HepG2 (cell line): ENCODE measurements at regions not wholly inside any gene's neighbourhood (a gene's known extent, or its start where the extent isn't known, plus 50 kb on each side); places are given as distances from the start of the nearest gene placed in this dataset.

Experiments
- ATAC-seq: fragments of 200-7000 bp; cut with Tn5 transposase; 3 replicates; pipeline ENCODE4 v1.9.1; 2020; ENCODE audit warnings: mild to moderate bottlenecking, moderate library complexity
- BruUV-seq: library from RNA; stranded (reverse); fragments of 400-500 nt; replicated peaks from 2 replicates; lab custom pipeline; 2021; lab: Mats Ljungman, UMichigan
- CTCF ChIA-PET: fragments of 300-600 bp; formaldehyde crosslinking; extraction: SDS; loops from one replicate; lab custom pipeline; 2021; ENCODE audit warnings: low total read pairs, inconsistent platforms, low intra/inter-chr PET ratio; lab: Yijun Ruan, JAX
- POLR2A ChIA-PET: fragments of 350-600 bp; sonication (Branson Sonifier 250); formaldehyde crosslinking; loops from one replicate; lab custom pipeline; 2020; ENCODE audit warnings: antibody characterized with exemption, inconsistent platforms; lab: Yijun Ruan, JAX
- DNase-seq: peaks from one replicate; pipeline ENCODE4 v3.0.0-alpha.2; 2015; ENCODE audit warnings: low spot score
- FAIRE-seq: peaks from 3 replicates; lab custom pipeline; 2011; peaks lifted over from hg19 to GRCh38; lab: Jason Lieb, UNC
- H2AFZ ChIP-seq: one replicate; pipeline ENCODE4 v1.6.1; 2011; ENCODE audit warnings: low read length, inconsistent platforms
- H3K27ac ChIP-seq: fragments of 300-600 bp; 3 replicates; pipeline ENCODE4 v1.8.0; 2011; ENCODE audit warnings: mixed run types, mild to moderate bottlenecking, mixed read lengths, low read length, inconsistent platforms; ENCODE audit not compliant: insufficient read depth; ENCODE audit errors: extremely low read length
- H3K27me3 ChIP-seq, 2 experiments: fragments of 200-600 bp in 1 of 2; 2 replicates in 1 of 2; 3 replicates in 1 of 2; pipeline versions ENCODE4 v1.6.0 to v1.8.0; 2011; ENCODE audit warnings: low read length in 2 of 2, mild to moderate bottlenecking in 2 of 2, moderate library complexity in 2 of 2, inconsistent platforms in 1 of 2; ENCODE audit not compliant: insufficient read depth in 2 of 2, control insufficient read depth in 1 of 2
- H3K36me3 ChIP-seq, 2 experiments: fragments of 200-600 bp in 1 of 2; replicated peaks in 1 of 2; 2 replicates in 1 of 2; 3 replicates in 1 of 2; pipeline versions ENCODE4 v1.5.1 to v1.8.0; 2011; ENCODE audit warnings: low read length in 2 of 2, inconsistent platforms in 1 of 2; ENCODE audit not compliant: insufficient read depth in 2 of 2, control insufficient read depth in 1 of 2
- H3K4me1 ChIP-seq: 2 replicates; pipeline ENCODE4 v1.5.1; 2012; ENCODE audit warnings: low read length, inconsistent platforms; ENCODE audit not compliant: insufficient read depth
- H3K4me2 ChIP-seq: 2 replicates; pipeline ENCODE4 v1.6.0; 2011; ENCODE audit warnings: low read depth, low read length, inconsistent platforms
- H3K4me3 ChIP-seq, 3 experiments: fragments of 200-600 bp in 1 of 3; sonication (generic), shearing (Covaris generic) in 1 of 3; replicated peaks in 1 of 3; 2 replicates each; pipeline ENCODE4 v1.5.1; 2011 to 2016; ENCODE audit warnings: low read length in 3 of 3, inconsistent platforms in 2 of 3, low read depth in 2 of 3, mild to moderate bottlenecking in 2 of 3, control low read depth in 1 of 3, mixed read lengths in 1 of 3; ENCODE audit not compliant: insufficient read depth in 1 of 3
- H3K79me2 ChIP-seq: one replicate; pipeline ENCODE4 v1.6.1; 2011; ENCODE audit warnings: low read length, inconsistent platforms; ENCODE audit not compliant: insufficient read depth
- H3K9ac ChIP-seq: 2 replicates; pipeline ENCODE4 v1.6.0; 2011; ENCODE audit warnings: mild to moderate bottlenecking, low read depth, low read length, inconsistent platforms; ENCODE audit not compliant: insufficient read depth
- H3K9me3 ChIP-seq: 2 replicates; pipeline ENCODE4 v1.5.1; 2012; ENCODE audit warnings: mild to moderate bottlenecking, low read length
- H4K20me1 ChIP-seq: 2 replicates; pipeline ENCODE4 v1.6.0; 2011; ENCODE audit warnings: inconsistent platforms, mild to moderate bottlenecking, low read length, moderate library complexity; ENCODE audit not compliant: insufficient read depth
- ARNT ChIP-seq: fragments of 450-650 bp; IDR thresholded peaks from 2 replicates; pipeline ENCODE4 v1.6.1; 2017
- E2F2 ChIP-seq: sonication (generic); formaldehyde crosslinking; IDR thresholded peaks from 2 replicates; pipeline ENCODE4 v1.4.0; 2020; ENCODE audit warnings: missing genetic modification reagents, borderline replicate concordance
- FOXA1 ChIP-seq, 2 experiments: fragments of 450-650 bp in 1 of 2; sonication (generic) in 1 of 2; formaldehyde crosslinking in 1 of 2; IDR thresholded peaks; 2 replicates each; pipeline versions ENCODE4 v1.4.0 to v1.6.1; 2016 to 2020; ENCODE audit warnings: missing genetic modification reagents in 1 of 2
- FUBP1 ChIP-seq: sonication (generic); formaldehyde crosslinking; IDR thresholded peaks from 2 replicates; pipeline ENCODE4 v1.5.1; 2020; ENCODE audit warnings: missing genetic modification reagents, mild to moderate bottlenecking, borderline replicate concordance
- HNRNPH1 ChIP-seq: fragments of 200-400 bp; formaldehyde crosslinking; optimal IDR thresholded peaks from 2 replicates; pipeline ENCODE3; 2017; ENCODE audit warnings: mild to moderate bottlenecking, low read depth, low read length
- KAT7 ChIP-seq: IDR thresholded peaks from 2 replicates; pipeline ENCODE4 v1.6.1; 2018; ENCODE audit warnings: borderline replicate concordance, missing compliant biosample characterization
- KDM2A ChIP-seq: sonication (generic); formaldehyde crosslinking; IDR thresholded peaks from 2 replicates; pipeline ENCODE4 v1.4.0; 2020; ENCODE audit warnings: low read depth, missing genetic modification reagents, borderline replicate concordance
- MAFF ChIP-seq: IDR thresholded peaks from 2 replicates; pipeline ENCODE4 v1.6.1; 2011; ENCODE audit warnings: low read depth, low read length, improper control_type of control experiment
- PTBP1 ChIP-seq: fragments of 200-400 bp; formaldehyde crosslinking; IDR thresholded peaks from 2 replicates; pipeline ENCODE4 v1.6.1; 2018; ENCODE audit warnings: low read length, low read depth; ENCODE audit not compliant: poor library complexity, severe bottlenecking
- REL ChIP-seq: sonication (generic); formaldehyde crosslinking; conservative IDR thresholded peaks from 2 replicates; pipeline ENCODE4 v1.8.0; 2022; ENCODE audit warnings: mild to moderate bottlenecking, missing genetic modification reagents, moderate library complexity
- SMAD1 ChIP-seq: sonication (generic); formaldehyde crosslinking; IDR thresholded peaks from 2 replicates; pipeline ENCODE4 v1.4.0; 2020; ENCODE audit warnings: missing genetic modification reagents, low read depth, mild to moderate bottlenecking, borderline replicate concordance
- ZNF138 ChIP-seq: sonication (generic); formaldehyde crosslinking; IDR thresholded peaks from 2 replicates; pipeline ENCODE4 v1.5.0; 2020; ENCODE audit warnings: mild to moderate bottlenecking, low read depth, missing genetic modification reagents
- ZNF143 ChIP-seq: sonication (generic); formaldehyde crosslinking; IDR thresholded peaks from 2 replicates; pipeline ENCODE4 v1.4.0; 2020; ENCODE audit warnings: missing genetic modification reagents
- ZNF329 ChIP-seq: sonication (generic); formaldehyde crosslinking; IDR thresholded peaks from 2 replicates; pipeline ENCODE4 v1.9.0; 2021; ENCODE audit warnings: low read depth, mild to moderate bottlenecking, missing genetic modification reagents
- ZNF333 ChIP-seq: sonication (generic); formaldehyde crosslinking; IDR thresholded peaks from 2 replicates; pipeline ENCODE4 v1.4.0; 2020; ENCODE audit warnings: mild to moderate bottlenecking, missing genetic modification reagents, borderline replicate concordance
- ZNF431 ChIP-seq: sonication (generic); formaldehyde crosslinking; IDR thresholded peaks from 2 replicates; pipeline ENCODE4 v1.9.0; 2022; ENCODE audit warnings: missing genetic modification reagents, low read depth, mild to moderate bottlenecking, borderline replicate concordance
- ZNF513 ChIP-seq: sonication (generic); formaldehyde crosslinking; conservative IDR thresholded peaks from 2 replicates; pipeline ENCODE4 v1.5.0; 2020; ENCODE audit warnings: missing genetic modification reagents
- ZNF766 ChIP-seq: sonication (generic); formaldehyde crosslinking; IDR thresholded peaks from 2 replicates; pipeline ENCODE4 v1.5.0; 2020; ENCODE audit warnings: missing genetic modification reagents, borderline replicate concordance
- ZSCAN5A ChIP-seq: sonication (generic); formaldehyde crosslinking; IDR thresholded peaks from 2 replicates; pipeline ENCODE4 v1.8.0; 2022; ENCODE audit warnings: mild to moderate bottlenecking, missing genetic modification reagents, borderline replicate concordance
- WGBS: methylation state at CpG from one replicate; pipeline ENCODE4 v1.1.6; 2017; ENCODE audit warnings: low lambda C conversion rate; 5-methylcytosine and 5-hydroxymethylcytosine counted together
- in situ Hi-C: cut with HindIII; loops from 2 replicates; pipeline ENCODE4 v1.10.0; 2017; ENCODE audit warnings: low pct_unique_long_range_greater_than_20kb; ENCODE audit not compliant: extremely low pct_ligation_motif_present
- intact Hi-C: fragments of 100-400 bp; cut with micrococcal nuclease; formaldehyde crosslinking; loops from one replicate; pipeline ENCODE4 v1.10.0; 2022; ENCODE audit not compliant: unreplicated experiment

GRCh38 chr4:106463622-106464021, 95.0 kb upstream of the GIMD1 start (continued):
- no peak for TF ChIP-seq PTBP1
- TF ChIP-seq ZNF329: no peak
- TF ChIP-seq ZSCAN5A: no peak
- TF ChIP-seq FOXA1 (IDR thresholded peaks at IDR 0.05): no peak
- TF ChIP-seq FOXA1 (CRISPR knock-in tag; IDR thresholded peaks at IDR 0.05): no peak
- no peak for TF ChIP-seq ARNT

- Histone ChIP-seq H3K36me3 (no peaks in the 10 kb centered on the region), H3K79me2 (no peaks in the 10 kb centered on the region), H3K4me2 (no peak overlapping the region), H3K4me1 (no peaks in the 10 kb centered on the region), H2AFZ (no peak overlapping the region), H3K27ac (no peak overlapping the region), H3K9me3 (no peaks in the 10 kb centered on the region), H3K27me3 (no peaks in the 10 kb centered on the region), H4K20me1 (no peaks in the 10 kb centered on the region), H3K9ac (no peak overlapping the region), H3K4me3 (no peak overlapping the region)
- ChIA-PET POLR2A (no interaction called here), CTCF (no interaction called here)
- in situ Hi-C loops (no loop called here), intact Hi-C loops (no loop called here)
- DNase-seq: no peak
- FAIRE-seq: no peak
- no TSS peak for BruUV-seq
- ATAC-seq: no peak
- WGBS: 0% methylated on average over 2 of the region's 2 CpGs
- TF ChIP-seq HNRNPH1 (no peak), KDM2A (CRISPR knock-in tag) (no peak), ZNF138 (no peak), KAT7 (CRISPR knock-in tag) (no peak), FUBP1 (no peak), ZNF431 (CRISPR knock-in tag) (no peak), ZNF333 (no peak), SMAD1 (CRISPR knock-in tag) (no peak), ZNF513 (CRISPR knock-in tag) (no peak), ZNF143 (CRISPR knock-in tag) (no peak), REL (no peak), E2F2 (CRISPR knock-in tag) (no peak), ZNF766 (no peak), MAFF (no peak)
These were observed 86.0 kb upstream of the GIMD1 start for GRCh38 chr4:106454581-106454980.
